PFSK-1 (cell line): ENCODE measurements at regions not wholly inside any gene's neighbourhood (a gene's known extent, or its start where the extent isn't known, plus 50 kb on each side); places are given as distances from the start of the nearest gene placed in this dataset.

ENCODE experiments used
- FOXP2 ChIP-seq: optimal IDR thresholded peaks from 2 replicates; pipeline ENCODE3; 2011; ENCODE audit warnings: borderline replicate concordance, control low read depth, inconsistent platforms; ENCODE audit not compliant: insufficient read depth; ENCODE audit errors: extremely low read length, extremely low read depth
- POLR2AphosphoS5 ChIP-seq: IDR thresholded peaks from 2 replicates; pipeline ENCODE4 v1.6.1; 2012; ENCODE audit warnings: low read depth, mild to moderate bottlenecking, control low read depth, low read length, moderate library complexity
- REST ChIP-seq, 2 experiments: IDR thresholded peaks; 2 replicates each; pipeline versions ENCODE4 v1.6.1 to v1.8.0; 2011 to 2012; ENCODE audit warnings: low read depth in 2 of 2, low read length in 2 of 2, control low read depth in 1 of 2, inconsistent platforms in 1 of 2, mild to moderate bottlenecking in 1 of 2, moderate library complexity in 1 of 2; ENCODE audit not compliant: insufficient read depth in 1 of 2
- SIN3A ChIP-seq: IDR thresholded peaks from 2 replicates; pipeline ENCODE4 v1.6.1; 2012; ENCODE audit warnings: mild to moderate bottlenecking, low read length, moderate library complexity, borderline replicate concordance; ENCODE audit not compliant: insufficient read depth
- TAF1 ChIP-seq: IDR thresholded peaks from 2 replicates; pipeline ENCODE4 v1.6.1; 2012; ENCODE audit warnings: low read length, control low read depth, borderline replicate concordance; ENCODE audit not compliant: insufficient read depth

GRCh38 chr2:220887271-220887870 is 684.7 kb downstream of the EPHA4 start:
- no peak for TF ChIP-seq POLR2AphosphoS5
- no peak for TF ChIP-seq TAF1
- no peak for TF ChIP-seq SIN3A
- TF ChIP-seq FOXP2, result no peak
- no peak for TF ChIP-seq REST (IDR thresholded peaks at IDR 0.05; ENCODE audit: insufficient read depth in 1 of 2, low read depth in 2 of 2, low read length in 2 of 2)

GRCh38 chr2:220887876-220888275 is 684.2 kb downstream of the EPHA4 start:
- peak; percentile 44; the same call in 1 of the 2 replicates for TF ChIP-seq TAF1
- TF ChIP-seq REST (IDR thresholded peaks at IDR 0.05; ENCODE audit: insufficient read depth in 1 of 2, low read depth in 2 of 2, low read length in 2 of 2), result 0 out of 4 replicates have a peak, but pooled peaks of 1 of the 2 experiments have one; percentile 54
- TF ChIP-seq FOXP2, result no peak
- peak; percentile 82; the same call in 1 of the 2 replicates for TF ChIP-seq SIN3A
- no peak for TF ChIP-seq POLR2AphosphoS5

- TF ChIP-seq SIN3A (no peak), TAF1 (no peak), REST (IDR thresholded peaks at IDR 0.05; ENCODE audit: insufficient read depth in 1 of 2, low read depth in 2 of 2, low read length in 2 of 2) (no peak), POLR2AphosphoS5 (no peak), FOXP2 (no peak)
Measured at GRCh38 chr2:220890931-220891330, 681.2 kb downstream of the EPHA4 start.

- TF ChIP-seq TAF1, result no peak
- TF ChIP-seq REST (IDR thresholded peaks at IDR 0.05; ENCODE audit: insufficient read depth in 1 of 2, low read depth in 2 of 2, low read length in 2 of 2), result no peak
- TF ChIP-seq SIN3A, result no peak
- TF ChIP-seq POLR2AphosphoS5, result no peak
- TF ChIP-seq FOXP2, result no peak
Measured at GRCh38 chr2:220891405-220891804, 680.7 kb downstream of the EPHA4 start.
